LNCaP clone FGC (cell line): ENCODE measurements at regions not wholly inside any gene's neighbourhood (a gene's known extent, or its start where the extent isn't known, plus 50 kb on each side); places are given as distances from the start of the nearest gene placed in this dataset.
A peak's percentile ranks its signal among the peaks of the same experiment; 100 is the strongest.
"Not testable (repeated sequence)": the region's sequence is repeated elsewhere in the genome, so short reads cannot be mapped to it uniquely, and the experiment has no call there.

Source experiments
- DNase-seq: peaks from one replicate; pipeline ENCODE4 v3.0.0-alpha.2; 2011; ENCODE audit warnings: low read depth
- H3K4me3 ChIP-seq: 2 replicates; pipeline ENCODE4 v1.5.1; 2011; ENCODE audit warnings: mild to moderate bottlenecking, low read depth, low read length, control low read depth
- TF ChIP-seq, protein P1 (sequence below): IDR thresholded peaks from 2 replicates; pipeline ENCODE4 v1.5.1; 2012; ENCODE audit warnings: mild to moderate bottlenecking; ENCODE audit not compliant: control insufficient read depth, insufficient read depth; ENCODE audit errors: extremely low read depth

DNA sequence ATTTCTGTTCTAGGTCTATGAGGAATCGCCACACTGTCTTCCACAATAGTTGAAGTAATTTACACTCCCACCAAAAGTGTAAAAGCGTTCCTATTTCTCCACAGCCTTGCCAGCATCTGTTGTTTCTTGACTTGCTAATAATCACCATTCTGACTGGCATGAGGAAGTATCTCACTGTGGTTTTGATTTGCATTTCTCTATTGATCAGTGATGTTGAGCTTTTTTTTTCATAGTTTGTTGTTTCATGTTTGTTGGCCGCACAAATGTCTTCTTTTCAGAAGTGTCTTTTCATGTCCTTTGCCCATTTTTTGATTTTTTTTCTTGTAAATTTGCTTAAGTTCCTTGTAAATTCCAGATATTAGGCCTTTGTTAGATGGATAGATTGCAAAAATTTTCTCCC lies 867.1 kb downstream of the DTWD2 start:
- H3K4me3 ChIP-seq: no peak overlapping the region
- TF ChIP-seq, protein P1, sequence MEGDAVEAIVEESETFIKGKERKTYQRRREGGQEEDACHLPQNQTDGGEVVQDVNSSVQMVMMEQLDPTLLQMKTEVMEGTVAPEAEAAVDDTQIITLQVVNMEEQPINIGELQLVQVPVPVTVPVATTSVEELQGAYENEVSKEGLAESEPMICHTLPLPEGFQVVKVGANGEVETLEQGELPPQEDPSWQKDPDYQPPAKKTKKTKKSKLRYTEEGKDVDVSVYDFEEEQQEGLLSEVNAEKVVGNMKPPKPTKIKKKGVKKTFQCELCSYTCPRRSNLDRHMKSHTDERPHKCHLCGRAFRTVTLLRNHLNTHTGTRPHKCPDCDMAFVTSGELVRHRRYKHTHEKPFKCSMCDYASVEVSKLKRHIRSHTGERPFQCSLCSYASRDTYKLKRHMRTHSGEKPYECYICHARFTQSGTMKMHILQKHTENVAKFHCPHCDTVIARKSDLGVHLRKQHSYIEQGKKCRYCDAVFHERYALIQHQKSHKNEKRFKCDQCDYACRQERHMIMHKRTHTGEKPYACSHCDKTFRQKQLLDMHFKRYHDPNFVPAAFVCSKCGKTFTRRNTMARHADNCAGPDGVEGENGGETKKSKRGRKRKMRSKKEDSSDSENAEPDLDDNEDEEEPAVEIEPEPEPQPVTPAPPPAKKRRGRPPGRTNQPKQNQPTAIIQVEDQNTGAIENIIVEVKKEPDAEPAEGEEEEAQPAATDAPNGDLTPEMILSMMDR: no peak
- DNase-seq: no peak

DNA sequence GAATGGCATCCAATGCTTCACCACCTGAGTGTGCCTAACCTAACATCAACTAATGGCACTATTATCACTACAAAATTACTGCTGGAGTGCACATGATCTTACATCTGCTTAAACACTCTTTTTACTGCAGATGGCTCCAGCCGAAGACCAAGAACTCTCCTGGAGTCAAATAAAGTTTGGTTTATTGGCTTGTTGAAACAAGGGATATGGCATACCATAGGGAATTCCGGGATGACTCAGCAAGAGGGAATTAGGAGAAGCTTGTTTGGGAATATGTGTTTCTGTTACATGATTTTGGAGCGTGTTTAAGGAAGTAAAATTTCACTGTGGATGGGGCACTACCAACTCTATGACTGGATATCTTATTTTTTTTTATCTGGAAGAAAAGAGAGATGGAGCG lies 872.6 kb downstream of the DTWD2 start:
- TF ChIP-seq, protein P1: no peak
- no peak overlapping the region for H3K4me3 ChIP-seq
- DNase-seq: no peak

DNA sequence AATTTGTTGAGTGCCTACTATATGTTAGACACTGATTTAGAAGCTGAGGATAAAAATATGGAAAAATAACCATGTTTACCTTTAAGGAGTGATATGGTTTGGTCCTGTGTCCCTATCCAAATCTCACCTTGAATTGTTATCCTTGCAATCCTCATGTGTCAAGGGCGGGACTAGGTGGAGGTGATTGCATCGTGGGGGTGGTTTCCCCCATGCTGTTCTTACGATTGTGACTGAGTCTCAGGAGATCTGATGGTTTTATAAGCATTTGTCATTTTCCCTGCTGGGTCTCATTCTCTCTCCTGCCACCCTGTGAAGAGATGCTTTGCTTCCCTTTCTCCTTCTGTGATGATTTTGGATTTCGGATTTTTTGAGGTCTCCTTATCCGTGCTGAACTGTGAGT lies 876.4 kb downstream of the DTWD2 start:
- TF ChIP-seq, protein P1: no peak
- no peak overlapping the region for H3K4me3 ChIP-seq
- DNase-seq: no peak

DNA sequence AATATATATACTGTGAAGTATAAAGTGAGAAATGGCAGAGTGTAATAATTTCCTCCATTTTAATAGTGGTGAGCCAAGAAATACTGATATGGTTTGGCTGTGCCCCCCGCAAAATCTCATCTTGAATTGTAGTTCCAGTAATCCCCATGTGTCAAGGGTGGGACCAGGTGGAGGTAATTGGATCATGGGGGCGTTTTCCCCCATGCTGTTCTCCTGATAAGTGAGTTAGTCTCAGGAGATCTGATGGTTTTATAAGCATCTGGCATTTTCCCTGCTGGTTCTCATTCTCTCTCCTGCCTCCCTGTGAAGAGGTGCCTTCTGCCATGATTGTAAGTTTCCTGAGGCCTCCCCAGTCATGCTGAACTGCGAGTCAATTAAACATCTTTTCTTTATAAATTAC lies 881.1 kb downstream of the DTWD2 start:
- not testable (repeated sequence) for DNase-seq, H3K4me3 ChIP-seq

DNA sequence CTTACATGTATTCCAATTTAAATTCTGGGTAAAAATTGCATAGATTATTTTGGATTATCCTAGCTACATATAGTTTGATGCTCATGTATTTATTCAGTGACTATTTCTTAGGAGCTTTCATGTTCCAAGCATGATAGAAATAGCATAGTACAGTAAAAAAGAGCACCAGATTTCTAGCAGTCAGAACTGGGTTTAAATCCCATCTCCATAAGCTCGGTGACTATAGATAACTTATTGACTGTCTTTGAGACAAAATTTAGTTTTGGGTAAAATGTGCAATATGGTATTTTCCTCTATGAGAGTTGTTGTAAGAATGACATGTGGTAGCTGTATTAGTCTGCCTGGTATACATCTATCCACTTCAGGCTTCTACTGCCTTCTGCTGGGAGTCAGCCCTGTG lies 889.6 kb downstream of the DTWD2 start:
- DNase-seq: no peak
- no peak overlapping the region for H3K4me3 ChIP-seq
- TF ChIP-seq, protein P1: peak; percentile 25; the same call in 1 of the 2 replicates

DNA sequence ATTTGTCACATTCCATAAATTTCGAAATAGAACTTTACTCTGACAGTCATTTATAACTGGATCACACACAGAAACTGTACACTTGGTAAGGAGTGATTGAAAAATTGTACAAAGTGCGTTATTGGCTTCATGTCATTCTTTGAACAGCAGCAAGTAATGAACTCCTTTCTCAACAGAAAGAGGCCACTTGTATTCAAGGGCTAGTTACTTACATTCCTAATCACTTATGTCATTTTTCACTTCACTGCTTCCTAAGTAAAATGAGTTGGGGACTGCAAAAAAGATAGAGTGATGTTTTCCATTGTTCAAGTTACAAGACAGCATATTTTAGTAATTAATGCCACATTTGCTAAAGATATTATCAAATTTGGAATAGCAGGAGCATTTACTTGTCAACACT lies 893.2 kb downstream of the DTWD2 start:
- TF ChIP-seq, protein P1: no peak
- no peak for DNase-seq
- no peak overlapping the region for H3K4me3 ChIP-seq

DNA sequence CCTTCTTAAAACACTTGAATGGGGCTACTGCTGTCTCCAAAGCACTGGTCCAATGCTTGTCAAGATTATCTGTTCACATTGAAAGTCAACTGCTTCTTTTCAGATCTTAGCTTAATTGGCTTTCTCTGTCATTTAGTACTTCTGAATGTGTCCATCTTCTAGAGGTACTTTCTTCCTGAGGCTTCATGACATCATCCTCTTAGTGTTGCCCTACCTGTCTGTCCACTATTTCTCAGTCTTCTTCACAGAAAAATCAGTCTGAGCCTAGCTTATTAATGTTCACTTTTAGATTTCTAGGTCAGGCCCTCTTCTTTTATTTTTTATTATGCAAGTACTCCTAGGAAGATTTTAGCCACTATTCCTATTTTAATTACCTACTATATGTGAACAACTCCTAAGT lies 899.9 kb downstream of the DTWD2 start:
- DNase-seq: no peak
- H3K4me3 ChIP-seq: no peak overlapping the region
- TF ChIP-seq, protein P1: no peak
